ENCODE measurements at regions not wholly inside any gene's neighbourhood (a gene's known extent, or its start where the extent isn't known, plus 50 kb on each side); places are given as distances from the start of the nearest gene placed in this dataset.
"Not testable (repeated sequence)": the region's sequence is repeated elsewhere in the genome, so short reads cannot be mapped to it uniquely, and the experiment has no call there.

DNA sequence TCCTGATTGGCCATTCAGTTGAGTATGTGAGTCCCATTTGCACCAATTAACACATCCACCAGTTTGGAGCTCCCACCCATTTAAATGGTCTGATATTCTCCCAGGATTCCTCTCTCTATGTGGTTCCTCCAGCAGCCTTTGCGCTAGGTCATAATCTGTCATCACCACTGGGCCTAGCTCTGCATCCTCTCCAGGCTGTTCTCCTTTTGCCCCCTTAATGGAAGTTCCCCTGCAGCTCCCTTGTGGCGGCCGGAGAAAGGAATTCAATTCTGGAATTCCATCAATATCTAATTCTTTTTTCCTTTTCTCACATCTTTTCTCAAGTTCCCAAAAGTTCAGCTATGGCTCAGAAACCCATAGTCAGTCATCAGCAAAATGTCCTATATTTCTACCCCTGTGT, 2184.4 kb upstream of the AGA start:
- DNase-seq, result peak in 1 of 2 experiments; percentile 3

- no peak for DNase-seq
Observed at GRCh38 chr4:179631321-179631720, 2189.1 kb upstream of the AGA start.

DNA sequence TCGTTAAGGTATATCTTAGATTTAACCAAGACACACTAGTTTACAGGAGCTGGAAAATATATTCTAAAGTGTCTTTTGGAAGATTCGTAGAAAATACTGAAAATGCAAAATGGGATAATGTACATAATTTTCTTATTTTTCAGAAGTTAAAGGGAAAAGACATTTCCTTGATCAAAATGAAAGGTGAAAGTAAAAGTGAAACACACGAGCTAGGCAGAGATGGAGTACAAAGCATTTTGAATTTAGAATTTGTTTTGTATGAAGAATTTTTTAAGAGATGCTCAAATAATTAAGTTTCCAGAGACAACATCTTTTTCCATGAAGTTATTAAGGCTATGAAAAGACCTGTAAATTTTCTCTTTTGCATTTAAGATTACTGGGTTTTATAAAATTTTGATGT, 2192.6 kb upstream of the AGA start:
- DNase-seq, result no peak

DNA sequence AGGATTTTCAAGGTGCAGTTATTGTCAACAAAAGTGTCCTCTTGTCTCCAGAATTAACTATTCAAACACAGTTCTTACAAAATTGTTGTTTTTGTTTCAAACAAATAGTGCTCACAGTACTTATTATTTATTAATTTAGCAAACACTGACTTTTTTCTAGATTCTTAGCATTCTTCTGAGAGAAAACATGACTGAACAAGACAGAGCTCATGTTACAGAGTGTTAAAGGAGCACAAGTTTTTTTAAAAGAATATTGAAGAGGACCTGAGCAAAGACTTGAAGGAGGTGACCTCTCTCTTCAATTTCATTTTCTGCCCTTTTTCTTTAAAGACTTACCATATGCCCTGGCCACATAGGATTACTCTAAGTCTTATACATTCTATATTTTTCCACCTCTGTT, 2220.3 kb upstream of the AGA start:
- no peak for DNase-seq

DNA sequence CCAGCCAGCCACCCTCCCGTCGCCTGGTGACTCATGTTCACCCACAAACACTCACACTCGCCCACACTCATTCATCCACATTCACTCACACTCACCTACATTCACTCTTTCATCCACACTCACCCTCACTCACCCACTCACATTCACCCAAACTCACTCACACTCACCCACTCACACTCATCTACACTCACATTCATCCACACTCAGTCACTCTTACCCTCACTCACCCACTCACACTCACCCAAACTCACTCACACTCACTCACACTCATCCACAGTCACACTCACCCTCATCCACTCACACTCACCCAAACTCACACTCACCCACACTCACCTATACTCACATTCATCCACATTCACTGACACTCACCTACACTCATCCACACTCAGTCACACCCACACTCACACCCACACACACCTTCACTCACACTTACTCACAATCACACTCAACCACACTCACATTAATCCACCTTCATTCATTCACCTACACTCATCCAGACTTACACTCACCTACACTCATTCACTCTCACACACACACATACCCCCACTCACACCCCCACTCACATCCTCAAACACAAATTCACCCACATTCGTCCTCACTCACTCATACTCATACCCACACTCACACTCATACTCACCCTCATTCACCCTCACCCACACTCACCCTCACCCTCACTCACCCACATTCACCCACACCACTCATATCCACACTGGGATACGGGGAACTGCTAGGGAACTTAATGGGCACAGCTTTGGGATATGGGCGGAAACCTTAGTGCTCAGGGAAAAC, 2221.6 kb upstream of the AGA start:
- no peak for DNase-seq

GRCh38 chr4:179664430-179665027, 2222.3 kb upstream of the AGA start:
- DNase-seq, result no peak

DNA sequence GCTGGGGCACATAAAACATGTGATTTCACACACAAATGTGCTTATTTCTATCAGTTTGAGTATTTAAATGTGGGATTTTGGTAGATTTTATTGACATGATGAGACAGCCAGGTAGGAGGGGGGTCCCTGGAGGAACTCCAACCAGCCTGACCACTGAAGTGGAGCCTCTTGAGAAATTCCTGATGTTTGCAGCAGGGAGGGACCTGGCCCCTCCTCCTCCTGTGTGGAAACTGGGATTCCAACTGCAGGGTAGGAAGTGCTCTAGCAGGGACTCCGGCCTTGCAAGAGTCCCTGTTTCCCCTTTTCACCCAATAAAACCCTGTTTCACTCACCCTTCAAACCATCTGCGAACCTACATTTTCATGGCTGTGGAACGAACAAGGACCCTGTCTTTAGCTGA, 2224.0 kb upstream of the AGA start:
- DNase-seq, result no peak

DNA sequence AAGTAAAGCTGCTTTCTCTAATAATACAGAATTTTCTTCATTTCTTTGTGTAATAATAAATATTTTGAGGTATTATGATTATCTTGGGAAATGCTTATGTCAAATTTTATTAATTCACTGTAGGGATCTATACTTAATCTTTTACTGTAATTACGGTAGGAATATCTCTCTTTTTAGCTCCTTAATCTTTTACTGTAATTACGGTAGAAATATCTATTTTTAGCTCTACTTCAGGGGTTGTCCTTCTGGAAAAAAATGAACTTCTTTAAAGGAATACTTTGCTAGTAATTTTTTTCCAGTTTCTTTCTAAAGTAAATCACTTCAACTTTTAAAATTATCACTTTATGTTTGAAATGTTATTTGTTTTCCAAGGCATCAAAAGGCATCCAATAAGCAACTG, 2229.4 kb upstream of the AGA start:
- DNase-seq, result peak in 1 of 2 experiments; percentile 2

DNA sequence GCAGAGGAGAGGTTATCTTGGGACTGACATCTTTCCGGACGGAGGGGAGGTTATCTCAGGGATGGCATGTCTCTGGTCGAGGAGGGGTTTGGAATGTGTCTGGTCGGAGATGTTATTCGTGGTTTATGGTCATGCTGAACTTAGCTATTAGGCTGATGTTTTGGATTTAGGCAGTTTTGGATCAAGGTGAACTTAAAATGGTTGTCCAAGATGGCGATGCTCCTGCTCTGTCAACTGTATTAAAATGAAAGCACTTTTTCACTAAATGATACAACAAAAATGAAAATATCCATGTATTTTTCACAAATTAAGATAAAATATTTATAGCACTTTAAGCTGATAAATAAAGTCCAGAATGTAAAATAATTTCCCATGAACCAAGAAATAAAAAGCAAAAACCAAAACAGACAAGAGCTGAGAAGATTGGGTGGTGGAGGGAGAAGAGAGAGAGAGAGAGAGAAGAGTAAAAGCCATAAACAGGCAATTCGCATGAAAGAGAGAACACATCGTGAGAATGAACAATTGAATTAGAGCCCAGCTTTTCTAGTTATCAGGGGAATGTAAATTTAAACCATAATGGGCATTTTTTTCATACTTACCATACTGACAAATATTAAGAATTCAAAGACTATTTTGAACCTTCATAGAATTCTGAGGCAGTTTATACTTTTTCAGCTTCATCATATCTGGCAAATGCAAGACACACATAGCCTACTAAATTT, 2236.0 kb upstream of the AGA start:
- DNase-seq, result no peak

GRCh38 chr4:179683661-179684060, 2241.4 kb upstream of the AGA start:
- DNase-seq, result not testable (repeated sequence)

DNA sequence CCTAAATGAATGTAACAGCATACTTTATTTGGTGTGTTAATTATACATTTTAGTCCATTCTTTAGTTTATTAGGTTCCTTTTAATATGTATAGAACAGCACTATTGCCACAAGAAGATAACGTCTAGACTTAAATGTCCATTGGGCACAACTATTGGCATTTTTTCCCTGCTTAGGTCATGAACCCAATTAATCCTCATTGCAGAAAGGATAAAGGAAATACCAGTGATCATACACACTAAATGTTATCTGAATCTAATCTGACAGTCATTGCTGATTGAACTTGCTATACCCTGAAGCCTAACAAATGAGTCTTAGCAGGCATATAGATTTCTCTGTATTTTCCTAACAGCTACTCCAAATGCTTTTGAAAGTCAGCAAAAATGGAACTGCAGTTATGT, 2250.0 kb upstream of the AGA start:
- DNase-seq, result no peak

DNA sequence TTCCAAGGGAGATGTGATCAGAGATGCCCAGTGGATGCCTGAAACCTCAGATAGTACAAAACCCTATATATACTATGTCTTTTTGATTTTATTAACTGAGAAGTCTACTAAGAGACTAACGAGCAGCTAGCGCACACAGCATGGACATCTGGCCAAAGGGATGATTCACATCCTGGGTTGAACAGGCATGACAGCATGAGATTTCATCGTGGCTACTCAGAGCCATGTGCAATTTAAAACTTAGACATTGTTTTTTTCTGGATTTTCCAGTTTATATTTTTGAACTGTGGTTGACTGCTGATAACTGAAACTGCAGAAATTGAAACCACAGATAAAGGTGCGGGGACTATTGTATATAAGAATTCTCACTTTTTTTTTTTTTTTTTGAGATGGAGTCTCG, 2252.9 kb upstream of the AGA start:
- DNase-seq, result peak; percentile 7 to 45

DNA sequence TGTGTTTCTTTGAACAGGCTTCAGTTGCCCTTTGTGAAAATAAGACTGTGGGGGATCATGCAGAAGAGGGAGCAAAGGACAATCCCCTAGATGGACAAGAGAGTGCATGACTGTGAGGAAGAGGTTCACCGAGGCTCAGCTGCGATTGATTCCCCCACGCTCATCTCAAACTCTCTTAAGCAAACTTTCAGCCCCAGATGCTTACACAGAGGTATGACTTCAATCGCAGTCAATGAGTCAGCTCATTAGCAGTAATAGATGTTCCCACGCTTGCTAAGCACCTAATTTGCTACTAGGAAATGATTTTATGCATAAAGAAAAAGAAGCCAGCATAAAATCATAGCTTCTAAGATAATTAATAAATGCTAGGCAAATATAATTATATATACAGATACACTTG, 2256.1 kb upstream of the AGA start:
- DNase-seq, result no peak

GRCh38 chr4:179709961-179710624, 2267.9 kb upstream of the AGA start:
- DNase-seq, result no peak

DNA sequence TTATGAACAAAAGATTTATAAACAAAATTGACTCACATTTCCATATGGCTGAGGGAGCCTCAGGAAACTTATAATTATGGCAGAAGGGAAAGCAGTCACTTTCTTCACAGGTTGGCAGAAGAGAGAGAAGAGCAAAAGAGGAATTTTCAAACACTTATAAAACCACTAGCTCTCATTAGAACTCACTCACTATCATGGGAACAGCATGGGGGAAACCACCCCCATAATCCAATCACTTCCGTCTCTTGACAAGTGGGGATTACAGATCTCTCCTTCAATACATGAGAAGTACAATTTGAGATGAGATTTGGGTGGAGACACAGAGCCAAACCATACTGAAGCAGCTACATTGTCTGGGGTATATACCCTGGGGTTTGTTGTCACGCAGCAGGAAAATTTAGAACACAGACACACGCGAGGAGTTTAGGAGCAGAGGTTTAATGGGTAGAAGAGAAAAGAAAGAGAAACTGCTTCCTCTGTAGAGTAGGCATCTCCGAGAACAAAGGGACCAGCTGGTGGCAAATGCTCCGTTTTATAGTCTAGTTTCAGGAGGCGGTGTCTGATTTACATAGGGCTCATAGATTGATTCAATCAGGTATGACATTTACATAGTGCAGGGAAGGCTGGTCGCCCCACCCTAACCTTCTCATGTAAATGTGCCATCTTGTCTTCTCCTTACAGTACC, 2277.7 kb upstream of the AGA start:
- DNase-seq, result no peak

GRCh38 chr4:179726491-179726890, 2284.3 kb upstream of the AGA start:
- not testable (repeated sequence) for DNase-seq

DNA sequence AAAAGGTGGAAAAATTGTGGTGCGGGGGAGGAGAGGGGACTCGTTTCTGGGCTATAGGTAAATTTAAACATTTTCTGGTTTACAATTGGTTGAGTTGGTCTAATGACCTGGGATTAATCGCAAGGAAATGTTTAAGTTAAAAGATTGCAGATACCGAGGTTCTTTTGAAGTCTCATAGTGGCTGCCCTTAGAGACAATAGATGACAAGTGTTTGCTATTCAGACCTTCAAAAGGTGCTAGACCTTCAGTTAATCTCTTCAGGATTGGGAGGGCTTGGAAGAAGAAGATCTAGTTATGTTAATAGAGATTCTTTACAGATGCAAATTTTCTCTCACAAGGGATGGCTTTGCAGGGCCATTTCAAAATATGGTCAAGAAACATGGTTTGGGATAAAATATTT, 2286.1 kb upstream of the AGA start:
- DNase-seq, result no peak

DNA sequence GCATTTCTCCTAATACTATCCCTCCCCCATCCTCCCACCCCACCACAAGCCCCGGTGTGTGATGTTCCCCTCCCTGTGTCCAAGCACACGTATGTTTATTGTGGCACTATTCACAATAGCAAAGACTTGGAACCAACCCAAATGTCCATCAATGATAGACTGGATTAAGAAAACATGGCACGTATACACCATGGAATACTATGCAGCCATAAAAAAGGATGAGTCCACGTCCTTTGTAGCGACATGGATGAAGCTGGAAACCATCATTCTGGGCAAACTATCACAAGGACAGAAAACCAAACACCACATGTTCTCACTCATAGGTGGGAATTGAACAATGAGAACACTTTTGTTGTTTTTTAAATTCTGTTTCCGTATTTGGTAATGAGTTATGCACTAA, 2294.6 kb upstream of the AGA start:
- not testable (repeated sequence) for DNase-seq

DNA sequence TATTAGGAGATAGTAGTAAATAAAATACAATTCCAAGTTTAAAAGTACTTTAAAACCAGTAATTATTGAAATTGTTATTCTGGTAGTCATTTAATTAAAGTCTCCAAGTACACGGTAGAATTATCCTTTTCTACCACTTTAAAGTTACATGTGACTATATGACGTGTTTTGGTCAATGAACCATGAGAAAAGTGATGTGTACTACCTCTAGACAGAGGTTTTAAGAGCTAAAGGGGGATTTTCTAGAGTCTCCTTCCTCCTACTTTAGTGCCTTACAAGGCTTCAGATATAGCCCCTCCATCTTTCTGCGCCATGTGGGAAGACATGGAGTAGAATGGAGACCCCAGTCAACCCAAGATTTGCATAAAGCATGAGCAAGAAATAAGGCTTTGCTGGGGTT, 2296.6 kb upstream of the AGA start:
- DNase-seq, result no peak

GRCh38 chr4:179747218-179747910, 2305.1 kb upstream of the AGA start:
- no peak for DNase-seq

DNA sequence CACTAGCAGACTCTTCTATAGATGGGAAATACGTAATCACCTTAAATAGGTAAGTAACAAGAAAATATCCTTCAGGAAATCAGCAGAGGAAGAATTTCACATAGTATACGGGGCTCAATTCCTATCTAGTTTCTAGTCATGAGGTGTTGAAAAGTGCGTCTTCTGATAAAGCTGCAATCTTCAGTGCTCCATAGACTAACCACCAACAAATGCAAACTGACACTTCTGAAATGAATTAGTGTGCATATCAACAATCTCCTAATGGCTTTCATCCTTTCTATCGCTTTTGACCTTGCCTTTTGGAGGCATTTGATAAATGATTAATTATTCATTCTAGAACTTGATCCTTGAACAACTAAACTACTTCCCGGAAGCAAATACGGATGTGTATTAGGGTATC, 2306.6 kb upstream of the AGA start:
- DNase-seq, result no peak

- DNase-seq, result no peak
Observed at GRCh38 chr4:179750374-179750773, 2308.1 kb upstream of the AGA start.
